CD4-positive, alpha-beta T cell treated with Interleukin-21 for 1 hour (primary cell): ENCODE measurements at regions not wholly inside any gene's neighbourhood (a gene's known extent, or its start where the extent isn't known, plus 50 kb on each side); places are given as distances from the start of the nearest gene placed in this dataset.
"Not testable (repeated sequence)": the region's sequence is repeated elsewhere in the genome, so short reads cannot be mapped to it uniquely, and the experiment has no call there.

Experiments used
- DNase-seq: peaks from one replicate; pipeline ENCODE4 v3.0.0-alpha.2; 2020

- DNase-seq: no peak
These were observed 155.7 kb upstream of the SH3BP4 start for GRCh38 chr2:234796045-234796591.

GRCh38 chr2:234795272-234795920, 156.4 kb upstream of the SH3BP4 start:
- DNase-seq: no peak

GRCh38 chr2:234794866-234795265, 157.0 kb upstream of the SH3BP4 start:
- DNase-seq: no peak

- no peak for DNase-seq
These were observed 158.5 kb upstream of the SH3BP4 start for GRCh38 chr2:234793212-234793785.

- no peak for DNase-seq
These were observed 159.2 kb upstream of the SH3BP4 start for GRCh38 chr2:234792621-234793022.

GRCh38 chr2:234792096-234792495, 159.7 kb upstream of the SH3BP4 start:
- not testable (repeated sequence) for DNase-seq

GRCh38 chr2:234790380-234790779, 161.4 kb upstream of the SH3BP4 start:
- no peak for DNase-seq

- DNase-seq: no peak
These were observed 162.1 kb upstream of the SH3BP4 start for GRCh38 chr2:234789556-234790325.

- no peak for DNase-seq
These were observed 163.0 kb upstream of the SH3BP4 start for GRCh38 chr2:234788841-234789240.

- no peak for DNase-seq
These were observed 163.4 kb upstream of the SH3BP4 start for GRCh38 chr2:234788381-234788780.

GRCh38 chr2:234787114-234787513, 164.7 kb upstream of the SH3BP4 start:
- no peak for DNase-seq

GRCh38 chr2:234773764-234774409, 177.9 kb upstream of the SH3BP4 start:
- DNase-seq: no peak

GRCh38 chr2:234773129-234773528, 178.7 kb upstream of the SH3BP4 start:
- no peak for DNase-seq

- DNase-seq: no peak
These were observed 179.1 kb upstream of the SH3BP4 start for GRCh38 chr2:234772733-234773060.

GRCh38 chr2:234771980-234772732, 179.7 kb upstream of the SH3BP4 start:
- DNase-seq: no peak

GRCh38 chr2:234771176-234771575, 180.6 kb upstream of the SH3BP4 start:
- DNase-seq: no peak

GRCh38 chr2:234770715-234771141, 181.1 kb upstream of the SH3BP4 start:
- DNase-seq: no peak

- no peak for DNase-seq
These were observed 181.7 kb upstream of the SH3BP4 start for GRCh38 chr2:234770031-234770506.

GRCh38 chr2:234768608-234769196, 183.1 kb upstream of the SH3BP4 start:
- no peak for DNase-seq

- DNase-seq: no peak
These were observed 186.5 kb upstream of the SH3BP4 start for GRCh38 chr2:234765279-234765678.

- no peak for DNase-seq
These were observed 187.4 kb upstream of the SH3BP4 start for GRCh38 chr2:234764372-234764771.
